Central memory CD4-positive, alpha-beta T cell (primary cell): ENCODE measurements at regions not wholly inside any gene's neighbourhood (a gene's known extent, or its start where the extent isn't known, plus 50 kb on each side); places are given as distances from the start of the nearest gene placed in this dataset.
A peak's percentile ranks its signal among the peaks of the same experiment; 100 is the strongest.

ENCODE experiments used
- DNase-seq: peaks from one replicate; pipeline ENCODE4 v3.0.0; 2022

- DNase-seq: no peak
These were observed 142.9 kb downstream of the RPIA start for GRCh38 chr2:88834376-88834775.

- DNase-seq: no peak
These were observed 143.4 kb downstream of the RPIA start for GRCh38 chr2:88834866-88835265.

GRCh38 chr2:88835726-88836125, 144.3 kb downstream of the RPIA start:
- no peak for DNase-seq

- DNase-seq: no peak
These were observed 144.9 kb downstream of the RPIA start for GRCh38 chr2:88836351-88836750.

DNA sequence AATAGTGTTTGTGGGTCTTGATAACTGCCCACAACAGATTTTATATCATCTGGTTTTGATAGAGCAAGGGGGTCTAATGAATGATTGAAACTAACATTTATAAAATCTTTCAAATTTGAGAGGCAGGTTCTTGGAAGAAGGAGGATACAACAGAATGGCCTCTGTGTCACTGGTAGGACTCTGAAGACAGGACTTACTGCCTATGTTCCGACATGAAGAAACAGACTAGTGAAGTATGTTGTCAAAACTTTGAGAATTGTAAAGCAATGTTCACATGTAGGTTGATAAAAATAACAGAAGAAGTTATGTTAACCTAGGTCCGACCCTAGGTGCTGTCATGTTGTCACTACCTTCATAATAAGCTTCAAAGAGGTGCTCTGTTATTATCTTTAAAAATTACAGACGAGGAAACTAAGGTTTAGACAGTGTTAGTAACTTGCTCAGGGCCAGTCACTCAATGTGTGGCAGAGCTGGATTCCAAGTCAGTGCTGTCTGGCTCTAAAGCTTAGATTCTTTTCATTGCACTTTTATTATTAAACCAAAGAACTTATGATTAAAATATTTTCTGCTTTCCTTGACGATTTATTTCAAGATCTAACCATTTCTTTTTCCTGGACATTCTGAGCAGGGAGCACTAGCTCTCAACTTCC, 146.2 kb downstream of the RPIA start:
- DNase-seq: no peak

DNA sequence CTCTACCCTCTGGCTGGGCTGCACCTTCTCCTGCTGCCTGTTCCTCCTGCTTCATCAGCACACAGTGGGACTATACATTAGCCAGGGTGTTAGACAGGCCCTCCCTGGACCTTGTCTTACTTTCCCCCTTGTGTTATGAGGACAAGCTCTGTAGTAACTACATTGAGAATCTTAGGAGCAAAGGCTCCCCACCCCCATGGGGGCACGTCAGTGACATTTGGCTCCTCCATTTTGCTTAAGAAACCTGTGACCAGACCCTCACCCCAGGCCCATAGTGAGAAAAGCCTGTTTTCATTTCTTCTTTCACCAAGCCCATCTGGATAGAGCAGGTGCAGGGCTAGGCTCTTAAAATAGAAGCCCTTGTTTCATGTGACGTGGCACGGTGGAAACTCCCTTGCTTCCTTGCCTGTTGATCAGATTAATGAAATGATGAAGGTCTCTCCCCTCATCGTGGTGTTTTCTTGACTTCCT, 146.7 kb downstream of the RPIA start:
- DNase-seq: no peak

DNA sequence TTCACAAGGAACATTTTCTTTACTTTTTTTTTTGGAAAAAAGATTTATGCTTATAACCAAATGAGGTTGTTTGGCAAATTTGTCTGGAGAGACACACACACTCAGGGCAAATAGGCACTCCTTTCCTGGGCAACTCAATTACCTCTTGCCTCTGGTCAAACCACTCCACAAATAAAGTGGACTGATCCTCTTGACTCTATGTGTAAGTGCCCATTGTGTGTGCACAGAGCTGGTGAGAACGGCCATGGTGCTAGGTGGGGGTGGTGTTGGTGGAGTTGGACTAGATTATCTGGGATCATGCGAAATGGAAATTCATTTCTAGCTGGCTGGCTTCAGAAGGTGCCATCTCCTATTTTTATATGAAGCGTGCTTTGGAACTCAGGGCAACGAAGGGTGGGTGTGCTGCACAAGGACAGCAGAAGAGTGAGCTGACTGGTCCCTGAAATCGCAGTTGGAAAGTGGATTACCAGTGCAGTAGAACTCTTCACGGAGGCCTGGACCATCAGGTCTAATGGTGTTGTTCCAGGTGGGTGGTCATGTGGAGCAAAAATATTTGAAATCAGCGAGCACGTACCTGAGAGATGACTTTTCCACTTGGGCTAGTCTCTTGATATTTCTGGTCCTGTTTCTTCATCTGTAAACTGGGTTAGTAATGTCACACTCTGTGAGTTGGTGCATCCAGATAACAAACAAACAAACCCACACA, 149.9 kb downstream of the RPIA start:
- no peak for DNase-seq

DNA sequence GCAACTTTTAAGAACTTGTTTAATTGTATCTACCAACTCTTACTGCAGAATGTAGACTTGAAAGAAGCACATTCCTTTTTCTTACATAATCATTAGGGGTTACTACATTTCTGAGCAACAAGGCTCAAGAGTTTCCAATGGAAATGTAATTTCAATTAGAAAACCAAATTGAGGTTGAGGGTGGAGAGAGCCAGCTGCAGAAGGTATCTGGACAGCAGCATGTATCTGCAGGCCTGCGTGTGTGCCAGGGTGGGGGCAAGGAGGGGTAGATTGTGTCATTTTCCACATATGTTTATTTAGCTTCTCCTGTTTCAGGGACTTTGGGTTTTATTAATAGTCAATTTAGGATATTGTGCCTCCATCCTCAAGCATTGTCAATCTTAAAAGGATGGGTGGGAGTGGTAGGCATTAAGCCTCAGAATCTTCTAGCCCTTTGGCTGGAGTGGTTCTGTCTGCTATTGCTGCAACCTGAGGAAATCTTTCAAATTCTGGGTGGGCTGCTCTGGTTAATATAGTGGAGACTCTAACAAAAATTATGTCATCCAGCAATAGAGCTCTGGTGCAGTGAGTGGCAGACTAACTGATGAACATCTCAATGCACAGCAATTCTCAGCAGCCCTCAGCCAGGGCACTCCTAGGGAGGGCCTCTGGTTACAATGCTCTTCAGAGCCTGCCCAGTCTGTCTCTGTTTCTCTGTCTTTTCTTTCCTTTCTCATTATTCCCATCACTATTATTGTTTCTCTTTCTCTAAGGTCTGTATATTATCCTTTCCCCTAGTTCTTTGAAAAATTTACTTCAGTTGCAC, 151.4 kb downstream of the RPIA start:
- no peak for DNase-seq

DNA sequence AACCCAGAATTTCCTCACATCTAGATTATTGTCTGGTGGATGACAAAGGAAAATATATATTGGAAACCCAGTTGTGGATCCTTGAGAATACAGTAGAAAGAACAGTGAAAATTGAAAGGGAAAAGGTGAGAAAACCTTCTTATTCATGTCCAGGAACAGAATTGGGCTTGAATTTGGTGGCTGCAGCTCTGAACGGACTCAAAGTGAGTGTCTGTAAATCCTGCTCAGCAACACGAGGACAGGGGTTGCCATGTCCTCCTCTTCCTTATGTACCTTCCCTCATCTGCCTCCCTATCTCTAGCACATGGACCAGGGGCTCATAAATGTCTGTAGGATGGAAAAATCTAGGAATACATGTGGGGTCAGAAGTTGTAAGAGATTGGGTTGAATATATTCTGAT, 152.2 kb downstream of the RPIA start:
- DNase-seq: no peak

- no peak for DNase-seq
These were observed 153.5 kb downstream of the RPIA start for GRCh38 chr2:88844960-88845359.

DNA sequence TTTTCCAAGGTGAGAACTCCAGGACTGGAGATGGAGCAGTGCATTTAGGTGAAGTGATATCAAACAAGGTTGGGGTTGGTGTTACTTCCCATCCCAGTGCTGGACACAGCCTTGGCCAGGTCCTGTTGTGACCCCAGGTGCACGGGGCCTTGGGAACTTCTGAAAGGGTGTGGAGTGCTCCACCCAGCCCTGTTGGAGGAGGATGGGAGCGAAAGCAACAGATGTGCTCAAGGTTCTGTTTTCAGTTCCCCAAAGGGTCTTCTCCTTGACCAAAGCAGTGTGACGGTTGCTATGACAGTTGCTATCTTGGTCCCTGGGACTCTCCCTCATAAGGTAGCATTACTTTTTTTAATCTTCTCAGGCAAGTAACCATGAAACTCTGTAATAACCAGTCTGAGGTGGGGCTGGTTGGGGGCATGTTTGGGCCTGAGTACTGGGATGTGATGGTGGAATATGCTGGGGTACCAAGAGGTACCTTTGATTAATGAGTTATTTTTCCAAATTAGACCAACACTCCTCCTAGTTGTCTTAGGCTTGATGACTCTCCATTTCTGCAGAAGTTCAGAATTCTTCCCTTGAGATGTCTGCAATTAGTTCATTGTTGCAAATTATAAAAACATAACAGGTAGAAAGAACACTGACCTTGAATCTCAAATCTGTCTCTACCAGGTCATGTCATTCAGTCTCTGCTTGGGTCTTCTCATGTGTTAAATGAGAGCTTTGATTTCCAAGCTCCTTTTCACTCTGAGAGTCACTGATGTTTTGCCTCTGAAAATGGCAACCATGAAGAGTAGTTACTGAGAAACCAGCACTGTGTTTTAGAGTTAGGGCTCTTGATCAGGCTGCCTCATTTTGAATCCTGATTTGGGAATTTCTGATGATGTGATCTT, 154.5 kb downstream of the RPIA start:
- no peak for DNase-seq

DNA sequence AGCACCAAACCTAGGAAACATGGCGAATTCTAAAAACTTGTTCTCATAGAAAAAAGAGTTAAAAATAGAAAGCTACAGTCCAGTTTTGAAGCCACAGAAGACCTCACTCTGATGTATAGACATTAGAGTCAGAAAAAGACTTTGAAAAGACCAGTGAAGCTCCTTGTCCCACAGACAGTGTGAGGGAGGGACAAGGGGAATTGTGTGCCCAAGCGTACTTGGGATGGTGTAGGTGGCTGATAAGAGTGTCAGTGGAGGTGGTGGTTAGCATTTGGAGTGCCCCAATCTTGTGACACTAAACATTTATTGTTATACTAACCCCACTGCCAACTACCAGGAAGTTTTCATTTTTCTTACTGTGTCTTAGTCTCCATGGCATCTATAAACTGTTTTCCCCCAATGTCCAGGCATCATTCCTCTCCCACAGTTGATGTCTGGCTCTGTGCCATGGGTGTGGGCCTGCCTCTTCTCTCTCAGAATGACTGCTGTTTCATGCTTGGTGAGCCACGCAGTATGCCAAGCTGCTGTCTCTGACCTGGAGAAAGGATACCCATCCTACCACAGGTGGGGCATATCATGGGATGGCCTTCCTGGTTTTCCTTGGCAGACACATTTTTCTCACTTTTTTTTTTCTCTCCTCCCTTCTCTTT, 161.4 kb downstream of the RPIA start:
- DNase-seq: no peak

GRCh38 chr2:88853403-88853790, 161.9 kb downstream of the RPIA start:
- DNase-seq: no peak

GRCh38 chr2:88854528-88854927, 163.1 kb downstream of the RPIA start:
- no peak for DNase-seq

GRCh38 chr2:88855620-88856408, 164.3 kb downstream of the RPIA start:
- no peak for DNase-seq

DNA sequence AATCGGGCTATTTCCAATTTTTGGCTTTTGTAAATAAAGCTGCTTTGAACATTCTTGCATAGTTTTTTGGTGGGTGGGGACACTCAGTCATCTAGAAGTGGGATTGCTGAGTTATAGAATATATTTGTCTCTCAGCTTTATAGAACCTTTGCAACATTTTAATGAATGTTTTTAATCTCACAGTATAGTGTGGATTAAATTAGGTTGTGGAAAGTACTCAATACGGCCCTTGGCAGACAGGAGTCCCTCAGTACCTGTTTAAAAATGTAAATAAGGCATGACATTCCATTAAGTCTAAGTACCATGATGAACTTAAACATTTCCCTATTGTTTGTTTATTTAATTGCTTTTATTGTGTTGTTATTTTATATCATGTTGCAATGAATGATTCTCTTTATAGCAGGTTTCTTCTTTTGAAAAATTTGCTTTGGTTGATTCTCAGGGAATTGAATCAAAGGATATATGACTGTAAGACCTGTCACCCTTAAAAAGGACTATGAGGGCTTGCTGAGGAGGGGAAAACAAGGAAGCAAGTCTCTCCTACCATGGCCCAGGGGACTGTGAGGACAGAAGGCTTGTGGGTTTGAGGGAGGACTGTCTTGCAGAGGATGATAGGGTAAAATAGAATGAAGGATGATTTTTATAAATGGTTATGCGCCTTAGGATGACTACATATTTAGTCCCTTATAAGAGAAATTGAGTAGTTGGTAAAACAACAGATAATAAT, 165.1 kb downstream of the RPIA start:
- DNase-seq: no peak

DNA sequence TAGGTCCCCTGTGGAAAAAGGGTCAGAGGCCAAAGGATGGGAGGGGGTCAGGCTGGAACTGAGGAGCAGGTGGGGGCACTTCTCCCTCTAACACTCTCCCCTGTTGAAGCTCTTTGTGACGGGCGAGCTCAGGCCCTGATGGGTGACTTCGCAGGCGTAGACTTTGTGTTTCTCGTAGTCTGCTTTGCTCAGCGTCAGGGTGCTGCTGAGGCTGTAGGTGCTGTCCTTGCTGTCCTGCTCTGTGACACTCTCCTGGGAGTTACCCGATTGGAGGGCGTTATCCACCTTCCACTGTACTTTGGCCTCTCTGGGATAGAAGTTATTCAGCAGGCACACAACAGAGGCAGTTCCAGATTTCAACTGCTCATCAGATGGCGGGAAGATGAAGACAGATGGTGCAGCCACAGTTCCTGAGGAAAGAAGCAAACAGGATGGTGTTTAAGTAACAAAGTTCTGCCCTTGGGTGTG, 165.8 kb downstream of the RPIA start:
- peak; percentile 34 for DNase-seq

GRCh38 chr2:88857951-88858411, 166.5 kb downstream of the RPIA start:
- no peak for DNase-seq

DNA sequence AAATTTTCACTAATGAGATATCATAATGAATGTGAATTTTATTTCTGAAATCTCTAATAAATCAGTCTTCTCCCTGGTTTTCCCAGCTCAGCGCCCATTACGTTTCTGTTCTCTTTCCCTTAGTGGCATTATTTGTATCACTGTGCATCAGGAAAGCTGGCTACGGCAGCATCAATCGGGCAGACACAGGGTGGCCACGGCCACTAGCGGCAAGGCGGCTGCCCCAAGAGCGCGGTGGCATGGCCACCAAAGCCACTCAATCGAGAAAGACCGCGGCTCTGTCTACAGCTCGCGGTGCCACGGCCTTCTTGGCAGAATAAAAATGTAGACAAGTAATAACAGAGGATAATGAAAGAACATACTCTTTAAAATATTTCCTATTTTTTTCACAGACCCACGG, 168.0 kb downstream of the RPIA start:
- no peak for DNase-seq

- no peak for DNase-seq
These were observed 169.1 kb downstream of the RPIA start for GRCh38 chr2:88860421-88861075.
